Stimulated activated CD8-positive, alpha-beta memory T cell treated with anti-CD3 and anti-CD28 coated beads, Interleukin-4, amount 100 ng/mL, for 4 hours (primary cell): ENCODE measurements at regions not wholly inside any gene's neighbourhood (a gene's known extent, or its start where the extent isn't known, plus 50 kb on each side); places are given as distances from the start of the nearest gene placed in this dataset.

ENCODE experiments used
- DNase-seq, 2 donors: peaks; one replicate each; pipeline ENCODE4 v3.0.0-alpha.2; 2020; ENCODE audit warnings: low read depth in 2 of 2, low spot score in 1 of 2

- no peak for DNase-seq
Measured at GRCh38 chr17:33756021-33756420, 462.9 kb upstream of the ASIC2 start.

- no peak for DNase-seq
Measured at GRCh38 chr17:33765871-33766270, 472.8 kb upstream of the ASIC2 start.

DNA sequence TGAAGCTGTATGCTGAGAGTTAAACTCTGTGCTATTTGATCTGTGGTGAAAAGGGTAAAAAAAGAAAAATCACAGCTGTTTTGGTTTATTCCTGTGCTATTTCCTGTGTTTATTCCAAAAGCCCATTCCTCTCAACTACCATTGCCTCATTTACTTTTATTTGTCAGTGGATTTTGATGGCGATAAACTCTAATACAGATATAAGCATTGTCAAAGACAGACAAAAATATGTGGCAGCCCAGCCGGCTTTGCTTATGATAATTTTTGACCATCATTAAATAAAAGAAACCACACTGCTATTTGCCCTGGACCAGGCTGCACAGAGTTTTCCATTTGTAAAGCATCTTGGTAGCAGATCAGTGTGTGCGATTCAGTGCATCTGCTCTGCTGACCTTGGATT, 473.6 kb upstream of the ASIC2 start:
- no peak for DNase-seq

- no peak for DNase-seq
Measured at GRCh38 chr17:33769066-33769465, 476.0 kb upstream of the ASIC2 start.

DNA sequence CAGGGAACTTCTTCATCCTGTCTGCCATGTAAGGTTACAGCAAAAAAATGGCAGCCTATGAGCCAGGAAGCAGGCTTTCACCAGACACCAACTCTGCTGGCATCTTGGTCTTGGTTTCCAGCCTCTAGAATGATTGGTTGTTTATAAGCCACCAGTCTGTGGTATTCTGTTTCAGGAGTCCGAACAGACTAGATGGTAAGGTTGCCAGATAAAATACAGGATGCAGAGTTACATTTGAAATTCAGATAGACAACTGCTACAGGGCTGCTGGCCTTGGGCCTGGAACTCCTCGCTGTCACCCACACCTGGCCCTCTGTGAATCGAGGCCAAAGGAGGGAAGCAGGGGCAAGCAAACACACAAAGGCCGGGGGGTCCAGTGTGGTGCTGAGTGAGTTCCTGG, 478.8 kb upstream of the CCL2 start:
- DNase-seq = no peak

- DNase-seq = no peak
Measured at GRCh38 chr17:33776903-33777302, 478.2 kb upstream of the CCL2 start.

- no peak for DNase-seq
Measured at GRCh38 chr17:33777674-33778073, 477.4 kb upstream of the CCL2 start.

DNA sequence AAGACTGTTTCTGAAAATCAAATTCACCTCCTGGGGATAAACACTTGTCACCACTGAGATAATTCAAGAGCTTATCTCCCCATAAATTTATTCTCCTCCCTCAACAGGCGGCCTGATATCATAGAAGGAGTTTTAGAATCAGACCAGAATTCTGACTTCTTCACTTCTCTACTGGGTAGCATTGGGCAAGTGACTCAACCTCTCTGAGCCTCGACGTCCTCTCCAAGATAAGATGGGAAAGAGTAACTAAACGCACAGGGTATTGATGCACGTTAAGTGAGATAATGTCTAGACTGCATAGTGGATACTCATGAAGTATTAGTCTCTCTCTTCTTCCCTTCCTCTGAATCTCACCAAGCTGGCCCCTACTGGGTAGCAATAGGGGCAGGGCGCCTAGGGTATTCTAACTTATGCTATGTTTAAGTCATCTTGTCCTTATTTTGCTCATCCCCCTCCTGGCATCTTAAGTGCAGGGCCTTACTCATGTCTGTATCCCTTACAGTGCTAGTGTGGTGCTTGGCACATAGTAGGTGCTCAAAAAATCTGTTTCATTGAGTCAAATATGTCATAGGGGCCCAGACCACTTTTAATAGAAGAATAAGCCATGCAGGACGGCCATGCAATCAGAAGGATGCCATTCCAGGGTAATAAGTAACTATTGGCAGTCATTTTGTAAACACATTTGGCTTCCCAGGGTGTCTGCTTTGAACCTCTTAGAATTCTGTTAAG, 476.4 kb upstream of the CCL2 start:
- no peak for DNase-seq

GRCh38 chr17:33779234-33779591, 475.9 kb upstream of the CCL2 start:
- DNase-seq = no peak

DNA sequence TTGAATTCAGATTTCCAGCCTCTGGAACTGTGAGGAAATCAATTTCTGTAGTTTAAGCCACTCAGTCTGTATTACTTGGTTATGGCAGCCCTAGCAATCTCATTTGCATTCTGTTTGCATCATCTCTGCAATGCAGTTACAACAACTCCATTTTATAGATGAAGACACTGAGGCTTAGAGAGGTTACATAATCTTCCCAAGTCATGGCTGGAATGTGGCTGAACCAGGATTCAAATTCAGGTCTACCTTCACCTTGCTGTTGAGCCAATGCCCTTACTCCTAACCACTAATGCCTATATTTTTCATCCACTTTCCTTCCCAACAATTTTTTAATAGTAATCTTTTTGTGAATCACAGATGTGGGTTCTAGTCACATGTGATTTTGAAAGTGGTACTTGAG, 469.8 kb upstream of the CCL2 start:
- no peak for DNase-seq

DNA sequence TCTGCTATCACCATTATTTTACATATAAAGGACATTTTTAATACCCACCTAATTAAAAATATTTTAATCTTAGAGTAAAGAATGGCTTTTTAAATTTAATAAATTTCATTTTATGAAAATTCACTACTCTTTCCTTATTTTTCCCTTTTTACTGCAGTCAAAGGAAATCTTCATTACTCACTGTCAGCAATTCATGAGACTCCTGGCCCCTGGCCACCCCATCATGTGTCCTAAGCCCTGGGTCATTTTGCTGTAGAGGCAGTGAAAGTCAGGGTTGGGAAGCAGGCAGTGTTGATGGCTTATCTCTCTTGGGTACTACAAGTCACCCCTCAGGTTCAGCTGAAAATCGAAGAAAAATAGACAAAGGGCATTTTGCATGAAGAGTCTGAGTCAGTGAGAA, 468.6 kb upstream of the CCL2 start:
- no peak for DNase-seq

DNA sequence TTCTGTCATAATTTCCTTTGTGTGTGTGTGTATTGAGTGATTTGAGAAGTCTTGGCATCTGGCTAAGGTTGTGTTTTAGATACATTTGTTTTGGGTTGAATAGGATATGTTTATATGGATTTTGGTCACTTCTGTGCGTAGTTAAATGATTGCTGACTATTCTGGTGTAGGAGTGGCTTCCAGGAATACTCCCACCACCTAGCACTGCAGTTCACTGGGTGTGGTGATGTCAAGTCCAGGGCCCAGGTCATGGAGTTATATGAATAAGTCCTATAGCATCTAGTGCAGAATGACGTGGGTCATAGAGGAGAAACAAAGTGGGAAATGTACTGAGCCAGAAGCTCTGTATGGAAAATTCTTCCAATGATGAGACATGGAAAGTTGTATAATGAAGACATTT, 465.4 kb upstream of the CCL2 start:
- DNase-seq = no peak

GRCh38 chr17:33797181-33797580, 457.9 kb upstream of the CCL2 start:
- no peak for DNase-seq

- no peak for DNase-seq
Measured at GRCh38 chr17:33798308-33798707, 456.8 kb upstream of the CCL2 start.

- DNase-seq = no peak
Measured at GRCh38 chr17:33802349-33803198, 452.5 kb upstream of the CCL2 start.

GRCh38 chr17:33803199-33803685, 451.8 kb upstream of the CCL2 start:
- DNase-seq = no peak

DNA sequence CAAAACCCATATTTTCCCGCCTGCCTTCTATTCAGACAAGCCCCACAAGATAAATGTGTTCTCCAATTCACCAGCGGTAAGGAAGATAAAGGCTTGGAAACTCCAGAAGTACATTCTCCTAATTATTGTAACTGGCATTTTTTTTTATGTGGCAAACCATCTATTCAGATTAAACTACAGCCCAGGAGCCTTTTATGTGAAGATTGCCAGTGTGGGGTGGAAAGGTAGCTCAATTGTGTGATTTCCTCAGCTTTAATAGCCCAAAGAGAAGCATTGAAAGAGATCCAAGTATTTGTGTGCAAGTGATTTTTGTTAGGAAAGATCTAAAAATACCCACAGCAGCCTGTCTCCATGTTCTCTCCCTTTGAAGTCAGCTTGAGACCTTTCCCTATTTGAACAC, 451.4 kb upstream of the CCL2 start:
- no peak for DNase-seq

GRCh38 chr17:33804401-33804800, 450.7 kb upstream of the CCL2 start:
- no peak for DNase-seq

GRCh38 chr17:33806631-33807030, 448.5 kb upstream of the CCL2 start:
- no peak for DNase-seq

DNA sequence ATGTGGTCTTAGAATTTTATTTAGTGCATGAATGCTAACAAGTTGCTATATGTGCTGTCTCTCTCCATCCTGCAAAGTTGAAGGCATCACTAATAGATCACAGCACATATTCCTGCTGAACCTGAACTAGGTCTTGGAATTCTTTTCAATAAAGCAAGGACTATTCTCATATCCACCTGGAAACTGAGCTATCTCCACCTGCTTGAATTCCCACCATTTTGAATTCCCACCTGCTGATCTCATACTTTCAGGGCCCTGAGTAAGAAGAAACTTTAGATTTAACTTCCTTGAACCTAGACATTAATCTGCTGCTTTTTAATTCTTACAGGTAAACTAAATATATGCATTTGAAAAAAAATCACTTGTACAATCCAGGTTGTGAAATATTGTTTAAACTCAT, 445.3 kb upstream of the CCL2 start:
- DNase-seq = no peak

DNA sequence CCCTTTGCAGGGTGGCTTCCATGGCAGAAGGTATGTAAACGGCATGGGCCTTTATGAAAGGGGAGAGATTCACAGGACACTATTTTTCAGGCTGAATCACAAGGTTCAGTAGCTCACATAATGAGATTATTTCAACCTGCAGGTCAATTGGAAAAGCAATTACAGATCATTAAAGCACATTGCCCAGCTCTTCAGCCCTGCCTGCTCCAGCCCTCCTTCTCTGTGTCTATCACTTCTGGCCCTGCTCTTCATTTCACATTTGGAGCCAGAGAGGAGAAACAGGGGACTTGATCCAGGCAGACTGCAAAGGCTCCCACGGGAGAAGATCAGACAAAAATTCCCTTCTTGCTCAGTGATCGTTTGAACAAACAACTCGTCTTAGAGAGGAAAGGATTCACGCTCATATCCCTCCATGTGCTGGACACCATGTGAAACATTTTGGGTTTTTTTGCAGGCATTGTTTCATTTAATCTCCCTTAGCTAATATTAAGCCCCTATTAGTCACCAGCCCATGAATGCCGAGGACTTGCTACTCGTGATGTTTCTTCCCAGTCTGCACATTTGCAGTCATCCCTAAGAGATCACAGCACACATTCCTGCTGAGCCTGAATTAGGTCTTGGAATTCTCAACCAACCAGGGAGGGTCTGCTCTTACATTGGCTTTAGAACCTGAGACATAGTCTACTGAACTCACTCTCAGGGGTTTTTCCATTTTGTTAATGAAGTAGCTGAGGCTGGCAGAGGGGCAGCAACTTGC, 443.9 kb upstream of the CCL2 start:
- DNase-seq = no peak
